CD4-positive, alpha-beta T cell treated with Interferon gamma for 1 hour (primary cell): ENCODE measurements at regions not wholly inside any gene's neighbourhood (a gene's known extent, or its start where the extent isn't known, plus 50 kb on each side); places are given as distances from the start of the nearest gene placed in this dataset.
"Not testable (repeated sequence)": the region's sequence is repeated elsewhere in the genome, so short reads cannot be mapped to it uniquely, and the experiment has no call there.

Experiments used
- DNase-seq: peaks from one replicate; pipeline ENCODE4 v3.0.0-alpha.2; 2020

- no peak for DNase-seq
Observed at GRCh38 chrX:140337263-140337662, 167.6 kb downstream of the SOX3 start.

GRCh38 chrX:140318296-140318695, 186.6 kb downstream of the SOX3 start:
- DNase-seq: no peak

GRCh38 chrX:140317462-140317861, 187.4 kb downstream of the SOX3 start:
- DNase-seq: no peak

GRCh38 chrX:140298960-140299825, 205.7 kb downstream of the SOX3 start:
- no peak for DNase-seq

- DNase-seq: no peak
Observed at GRCh38 chrX:140297273-140297672, 207.6 kb downstream of the SOX3 start.

GRCh38 chrX:140292961-140293360, 211.9 kb downstream of the SOX3 start:
- no peak for DNase-seq

GRCh38 chrX:140292188-140292587, 212.7 kb downstream of the SOX3 start:
- DNase-seq: no peak

- no peak for DNase-seq
Observed at GRCh38 chrX:140274811-140275525, 229.9 kb downstream of the SOX3 start.

- no peak for DNase-seq
Observed at GRCh38 chrX:140273921-140274320, 230.9 kb downstream of the SOX3 start.

GRCh38 chrX:140250391-140250790, 254.5 kb downstream of the SOX3 start:
- no peak for DNase-seq

GRCh38 chrX:140249088-140249487, 255.8 kb downstream of the SOX3 start:
- DNase-seq: no peak

- DNase-seq: no peak
Observed at GRCh38 chrX:140229191-140229590, 263.9 kb upstream of the CXorf66 start.

GRCh38 chrX:140226037-140226436, 260.7 kb upstream of the CXorf66 start:
- not testable (repeated sequence) for DNase-seq

- not testable (repeated sequence) for DNase-seq
Observed at GRCh38 chrX:140215894-140216293, 250.6 kb upstream of the CXorf66 start.

GRCh38 chrX:140214518-140214917, 249.2 kb upstream of the CXorf66 start:
- DNase-seq: not testable (repeated sequence)

- DNase-seq: no peak
Observed at GRCh38 chrX:140206657-140207056, 241.3 kb upstream of the CXorf66 start.

- no peak for DNase-seq
Observed at GRCh38 chrX:140190441-140191108, 225.3 kb upstream of the CXorf66 start.

GRCh38 chrX:140180585-140180984, 215.3 kb upstream of the CXorf66 start:
- no peak for DNase-seq

- no peak for DNase-seq
Observed at GRCh38 chrX:140177821-140178220, 212.5 kb upstream of the CXorf66 start.

- DNase-seq: no peak
Observed at GRCh38 chrX:140172401-140172800, 207.1 kb upstream of the CXorf66 start.

GRCh38 chrX:140167551-140167950, 202.2 kb upstream of the CXorf66 start:
- no peak for DNase-seq

- no peak for DNase-seq
Observed at GRCh38 chrX:140165849-140166248, 200.5 kb upstream of the CXorf66 start.

GRCh38 chrX:140164391-140164790, 199.1 kb upstream of the CXorf66 start:
- no peak for DNase-seq
